ENCODE measurements at regions not wholly inside any gene's neighbourhood (a gene's known extent, or its start where the extent isn't known, plus 50 kb on each side); places are given as distances from the start of the nearest gene placed in this dataset.

DNA sequence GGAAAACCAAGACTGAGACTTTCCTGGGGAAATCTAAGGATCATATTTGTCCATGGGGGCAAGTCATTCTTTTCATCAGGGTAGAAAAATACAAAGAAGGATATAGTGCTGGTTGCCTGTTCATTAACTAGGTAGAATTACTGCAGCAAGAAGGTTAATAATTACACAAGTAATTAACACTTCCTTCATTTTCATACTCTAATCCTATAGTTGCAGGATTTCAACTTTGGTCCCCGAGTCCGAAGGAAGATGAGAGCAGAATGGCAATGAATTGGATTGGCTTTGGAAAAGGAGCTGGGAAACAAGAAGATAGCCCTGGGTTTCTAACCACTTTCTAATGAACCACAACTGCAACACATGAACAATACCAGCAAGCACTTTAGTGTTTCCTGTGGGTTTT, 199.2 kb upstream of the ESRRG start:
- TF ChIP-seq, protein P1, sequence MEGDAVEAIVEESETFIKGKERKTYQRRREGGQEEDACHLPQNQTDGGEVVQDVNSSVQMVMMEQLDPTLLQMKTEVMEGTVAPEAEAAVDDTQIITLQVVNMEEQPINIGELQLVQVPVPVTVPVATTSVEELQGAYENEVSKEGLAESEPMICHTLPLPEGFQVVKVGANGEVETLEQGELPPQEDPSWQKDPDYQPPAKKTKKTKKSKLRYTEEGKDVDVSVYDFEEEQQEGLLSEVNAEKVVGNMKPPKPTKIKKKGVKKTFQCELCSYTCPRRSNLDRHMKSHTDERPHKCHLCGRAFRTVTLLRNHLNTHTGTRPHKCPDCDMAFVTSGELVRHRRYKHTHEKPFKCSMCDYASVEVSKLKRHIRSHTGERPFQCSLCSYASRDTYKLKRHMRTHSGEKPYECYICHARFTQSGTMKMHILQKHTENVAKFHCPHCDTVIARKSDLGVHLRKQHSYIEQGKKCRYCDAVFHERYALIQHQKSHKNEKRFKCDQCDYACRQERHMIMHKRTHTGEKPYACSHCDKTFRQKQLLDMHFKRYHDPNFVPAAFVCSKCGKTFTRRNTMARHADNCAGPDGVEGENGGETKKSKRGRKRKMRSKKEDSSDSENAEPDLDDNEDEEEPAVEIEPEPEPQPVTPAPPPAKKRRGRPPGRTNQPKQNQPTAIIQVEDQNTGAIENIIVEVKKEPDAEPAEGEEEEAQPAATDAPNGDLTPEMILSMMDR (IDR thresholded peaks at IDR 0.05; ENCODE audit: unreplicated experiment), result no peak

DNA sequence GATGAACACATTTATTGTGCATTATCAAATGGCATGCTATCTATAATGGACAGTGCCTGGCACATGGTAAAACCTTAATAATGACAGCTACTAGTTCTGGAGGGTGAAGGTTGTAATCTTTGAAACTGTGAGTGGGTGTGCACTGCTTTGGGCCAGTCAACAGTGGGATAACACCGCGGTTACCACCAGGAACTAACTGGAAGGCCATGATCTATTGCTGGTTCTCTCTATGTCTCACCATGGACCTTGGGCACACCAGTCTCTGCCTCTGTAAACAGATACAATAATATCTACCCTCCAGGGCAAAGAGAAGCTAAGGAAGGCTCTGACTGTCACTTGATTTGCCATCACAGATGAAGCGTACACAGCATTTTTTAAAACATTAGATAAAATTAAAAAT, 198.6 kb upstream of the ESRRG start:
- TF ChIP-seq, protein P1 (IDR thresholded peaks at IDR 0.05; ENCODE audit: unreplicated experiment), result no peak
- DNase-seq (ENCODE audit: low spot score), result no peak
- Mint-ChIP-seq H3K9me3 (ENCODE audit: unreplicated experiment) (no peaks in the 10 kb centered on the region), H3K27me3 (ENCODE audit: unreplicated experiment) (peaks cover 10% of the 10 kb centered on the region), H3K27ac (ENCODE audit: unreplicated experiment) (no peak overlapping the region), H3K36me3 (ENCODE audit: low read depth, unreplicated experiment) (no peaks in the 10 kb centered on the region), H3K4me3 (ENCODE audit: unreplicated experiment) (no peak overlapping the region), H3K4me1 (ENCODE audit: unreplicated experiment) (peaks cover 13% of the 10 kb centered on the region)

More for the DNA sequence above, 199.2 kb upstream of the ESRRG start:
- Mint-ChIP-seq H3K27me3 (ENCODE audit: unreplicated experiment) (peaks cover 10% of the 10 kb centered on the region), H3K4me1 (ENCODE audit: unreplicated experiment) (peaks cover 13% of the 10 kb centered on the region), H3K27ac (ENCODE audit: unreplicated experiment) (no peak overlapping the region), H3K36me3 (ENCODE audit: low read depth, unreplicated experiment) (no peaks in the 10 kb centered on the region), H3K4me3 (ENCODE audit: unreplicated experiment) (no peak overlapping the region), H3K9me3 (ENCODE audit: unreplicated experiment) (no peaks in the 10 kb centered on the region)
- DNase-seq (ENCODE audit: low spot score), result no peak

DNA sequence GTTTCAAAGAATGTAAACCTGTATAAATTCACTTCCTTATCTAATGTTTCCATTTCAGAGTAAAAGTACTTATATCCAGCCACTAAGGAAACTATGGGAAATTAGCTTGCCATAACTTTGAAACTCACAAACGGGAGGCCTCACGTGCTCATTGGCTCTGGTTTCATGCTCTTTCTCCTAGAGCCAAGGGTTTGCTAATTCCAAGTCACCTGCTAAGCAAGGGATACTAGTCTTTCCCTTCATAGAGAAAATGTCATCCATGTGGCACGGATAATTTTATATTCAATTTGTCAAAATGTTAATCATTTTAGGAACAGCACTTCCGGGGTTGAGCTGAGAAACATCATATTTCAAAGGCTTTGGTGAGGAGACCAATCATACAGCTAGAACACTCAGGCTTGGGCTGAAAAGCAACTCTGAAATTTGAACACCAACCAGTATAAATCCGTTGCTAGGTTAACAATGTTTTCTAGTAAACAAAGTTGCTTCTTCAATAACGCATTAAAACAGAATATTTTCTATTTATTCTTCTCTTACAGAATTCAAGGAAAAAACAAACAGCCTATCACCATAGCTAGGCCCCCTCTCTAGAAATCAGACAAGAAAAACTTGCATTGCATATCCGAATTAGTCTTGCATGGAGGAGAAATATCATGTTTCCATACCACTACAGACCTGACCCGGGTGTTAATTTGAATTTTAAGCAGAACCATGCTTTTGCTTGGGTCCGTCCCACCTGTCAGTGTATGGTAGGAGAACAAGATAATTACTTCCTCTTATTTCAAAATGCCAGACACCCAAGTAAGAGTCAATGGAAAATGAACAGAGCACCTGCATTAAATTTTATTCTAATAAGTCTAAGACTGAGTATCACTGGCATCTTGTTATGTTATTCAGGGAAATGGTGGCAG, 196.1 kb upstream of the ESRRG start:
- no peaks in the 10 kb centered on the region for H3K36me3 Mint-ChIP-seq (ENCODE audit: low read depth, unreplicated experiment)

DNA sequence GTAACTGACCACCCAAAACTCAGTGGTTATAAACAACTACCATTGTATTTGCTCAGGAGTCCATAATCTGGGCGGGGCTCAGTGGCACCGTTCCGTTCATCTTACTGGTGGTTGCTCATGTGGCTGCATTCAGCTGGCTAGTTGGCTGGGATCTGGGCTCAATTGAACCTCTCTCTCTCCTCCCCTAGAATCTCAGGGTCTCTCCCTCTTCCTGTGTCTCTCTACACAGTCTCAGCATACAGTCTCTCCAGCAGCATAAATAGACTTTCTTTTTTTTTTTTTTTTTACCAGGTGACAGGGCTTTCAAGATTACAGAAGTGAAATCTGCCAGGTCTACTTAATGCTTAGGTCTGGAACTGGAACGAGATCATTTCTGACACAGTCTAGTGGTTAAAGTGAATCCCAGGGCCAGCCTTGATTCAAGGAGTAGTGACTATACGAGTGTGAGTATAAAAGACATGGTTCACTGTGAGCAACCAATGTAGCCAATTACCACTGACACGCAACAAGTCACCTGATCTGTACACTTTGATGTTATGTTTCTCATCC, 193.7 kb upstream of the ESRRG start:
- peaks cover 17% of the 10 kb centered on the region for H3K4me1 Mint-ChIP-seq (ENCODE audit: unreplicated experiment)
- TF ChIP-seq, protein P1 (IDR thresholded peaks at IDR 0.05; ENCODE audit: unreplicated experiment), result no peak
- H3K9me3 Mint-ChIP-seq (ENCODE audit: unreplicated experiment), result no peaks in the 10 kb centered on the region

More for the DNA sequence above, 196.1 kb upstream of the ESRRG start:
- Mint-ChIP-seq H3K9me3 (ENCODE audit: unreplicated experiment) (no peaks in the 10 kb centered on the region), H3K27ac (ENCODE audit: unreplicated experiment) (no peak overlapping the region), H3K4me1 (ENCODE audit: unreplicated experiment) (peaks cover 19% of the 10 kb centered on the region), H3K4me3 (ENCODE audit: unreplicated experiment) (no peak overlapping the region), H3K27me3 (ENCODE audit: unreplicated experiment) (peaks cover 6% of the 10 kb centered on the region)
- DNase-seq (ENCODE audit: low spot score), result no peak
- TF ChIP-seq, protein P1 (IDR thresholded peaks at IDR 0.05; ENCODE audit: unreplicated experiment), result no peak

DNA sequence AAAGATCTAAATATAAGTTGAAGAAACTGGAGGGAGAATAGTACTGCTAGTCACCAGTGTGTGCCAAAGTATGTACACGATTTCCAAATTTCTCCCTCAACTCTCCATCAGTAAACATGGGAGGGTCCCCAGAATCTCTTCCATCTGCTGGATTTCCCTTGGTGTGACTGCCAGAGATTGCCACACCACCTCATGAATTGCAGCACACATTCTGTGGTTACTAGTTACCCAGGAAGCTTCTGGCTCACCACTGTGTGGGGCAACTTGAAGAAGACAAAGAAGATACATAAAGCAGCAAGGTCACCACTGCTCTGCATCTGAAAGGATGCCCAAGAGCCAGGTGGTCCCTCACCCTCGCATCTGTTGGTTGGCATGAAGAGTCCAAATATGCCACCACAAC, 191.7 kb upstream of the ESRRG start:
- peaks cover 17% of the 10 kb centered on the region for H3K4me1 Mint-ChIP-seq (ENCODE audit: unreplicated experiment)
- no peak overlapping the region for H3K27ac Mint-ChIP-seq (ENCODE audit: unreplicated experiment)
- no peak for DNase-seq (ENCODE audit: low spot score)
- no peaks in the 10 kb centered on the region for H3K27me3 Mint-ChIP-seq (ENCODE audit: unreplicated experiment)
- no peaks in the 10 kb centered on the region for H3K9me3 Mint-ChIP-seq (ENCODE audit: unreplicated experiment)
- no peak overlapping the region for H3K4me3 Mint-ChIP-seq (ENCODE audit: unreplicated experiment)
- H3K36me3 Mint-ChIP-seq (ENCODE audit: low read depth, unreplicated experiment), result no peaks in the 10 kb centered on the region
- TF ChIP-seq, protein P1 (IDR thresholded peaks at IDR 0.05; ENCODE audit: unreplicated experiment), result no peak

More for the DNA sequence above, 193.7 kb upstream of the ESRRG start:
- H3K36me3 Mint-ChIP-seq (ENCODE audit: low read depth, unreplicated experiment), result no peaks in the 10 kb centered on the region
- no peak overlapping the region for H3K27ac Mint-ChIP-seq (ENCODE audit: unreplicated experiment)
- peaks cover 6% of the 10 kb centered on the region for H3K27me3 Mint-ChIP-seq (ENCODE audit: unreplicated experiment)
- no peak overlapping the region for H3K4me3 Mint-ChIP-seq (ENCODE audit: unreplicated experiment)
- no peak for DNase-seq (ENCODE audit: low spot score)
